Right hindlimb (tissue), 1 donor: ENCODE measurements at regions not wholly inside any gene's neighbourhood (a gene's known extent, or its start where the extent isn't known, plus 50 kb on each side); places are given as distances from the start of the nearest gene placed in this dataset.

Experiments used
- DNase-seq: peaks from one replicate; pipeline ENCODE4 v3.0.0-alpha.2; 2018

DNA sequence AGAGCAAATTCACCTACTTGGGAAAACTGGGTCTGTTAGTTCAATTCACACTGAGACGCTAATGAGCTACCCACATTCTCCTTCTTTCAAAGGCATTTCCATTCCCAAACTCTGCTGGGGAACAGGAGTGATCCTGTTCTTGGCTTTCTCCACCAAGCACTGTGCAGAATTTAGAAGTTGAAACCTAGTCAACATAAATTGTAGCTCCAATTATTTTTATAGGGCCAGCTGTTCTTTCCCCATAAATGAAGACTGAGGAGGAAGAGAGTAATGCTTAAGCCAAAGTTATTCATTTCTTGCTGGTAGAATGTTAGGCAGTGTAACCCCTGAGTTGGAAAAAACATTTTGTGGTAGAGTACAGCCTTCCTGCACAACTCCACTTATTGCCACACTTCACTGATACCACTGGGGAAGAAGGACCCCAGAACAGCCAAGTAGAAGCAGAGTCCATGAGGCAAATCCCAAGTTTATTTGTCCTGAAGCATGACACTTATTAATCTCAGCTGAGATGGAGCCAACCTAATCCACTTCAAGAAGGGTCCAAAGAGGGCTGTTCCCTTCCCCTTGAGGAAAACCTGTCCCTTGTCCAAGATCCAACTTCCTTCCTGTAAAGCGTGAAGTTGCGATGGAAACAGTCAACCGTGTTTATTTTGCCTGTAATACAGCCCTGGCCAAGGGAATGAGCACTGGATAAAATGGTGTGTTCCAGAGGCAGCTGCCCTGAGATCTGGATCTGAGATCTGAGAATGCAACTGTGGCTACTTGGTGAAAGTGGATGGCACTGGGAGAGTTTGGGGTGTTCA, 151.8 kb downstream of the TBX5 start:
- peak; percentile 54 for DNase-seq

DNA sequence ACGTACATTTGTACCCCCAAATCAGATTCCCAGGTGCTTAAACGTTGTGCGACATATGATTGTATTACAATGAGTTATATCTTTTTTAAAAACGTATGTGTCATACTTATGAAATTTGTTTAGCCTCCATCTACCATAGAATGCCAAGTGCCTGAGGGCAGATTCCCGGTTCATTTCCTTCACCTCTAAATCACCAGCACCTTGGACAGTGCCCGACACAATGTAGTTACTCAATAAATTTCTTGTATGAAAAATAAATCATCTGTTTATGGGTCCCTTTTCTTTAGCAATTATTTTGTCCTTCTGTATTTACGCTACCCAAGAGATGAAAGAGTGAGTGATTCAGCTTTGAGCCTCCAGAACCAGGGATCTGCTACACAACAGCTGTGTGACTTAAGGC, 157.4 kb downstream of the TBX5 start:
- DNase-seq = no peak

DNA sequence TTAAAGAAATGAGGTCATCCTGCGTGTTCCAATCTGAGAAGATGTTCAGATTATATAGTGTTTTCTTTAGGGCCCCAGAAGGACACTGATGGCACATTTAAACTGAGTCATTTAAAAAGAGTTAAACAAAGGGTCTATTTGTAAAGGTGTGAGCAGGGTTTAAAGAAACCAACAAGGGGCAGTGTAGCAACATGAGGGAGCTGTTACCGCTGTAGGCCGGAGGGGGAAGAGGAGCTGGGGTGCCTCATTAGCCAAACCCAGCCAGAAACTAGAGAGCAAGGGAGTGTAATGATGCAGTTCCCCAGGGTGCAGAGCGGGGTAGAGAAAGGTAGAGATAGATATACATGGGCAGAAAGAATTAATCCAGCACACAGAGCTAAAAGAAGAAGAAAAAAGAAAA, 160.4 kb downstream of the TBX5 start:
- DNase-seq = no peak

DNA sequence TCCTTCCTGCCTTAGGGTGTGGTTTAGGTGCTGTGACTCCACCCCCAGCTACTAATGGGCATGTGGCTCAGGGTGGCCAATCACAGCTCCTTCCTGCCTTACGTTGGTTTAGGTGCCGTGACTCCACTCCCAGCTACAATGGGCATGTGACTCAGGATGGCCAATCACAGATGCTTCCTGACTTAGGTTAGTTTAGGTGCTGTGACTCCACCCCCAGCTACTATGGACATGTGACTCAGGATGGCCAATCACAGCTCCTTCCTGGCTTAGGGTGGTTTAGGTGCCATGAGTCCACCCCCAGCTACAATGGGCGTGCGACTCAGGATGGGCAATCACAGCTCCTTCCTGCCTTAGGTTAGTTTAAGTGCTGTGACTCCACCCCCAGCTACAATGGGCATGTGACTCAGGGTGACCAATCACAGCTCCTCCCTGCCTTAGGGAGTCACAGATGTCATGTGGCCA, 163.9 kb downstream of the TBX5 start:
- DNase-seq = no peak

DNA sequence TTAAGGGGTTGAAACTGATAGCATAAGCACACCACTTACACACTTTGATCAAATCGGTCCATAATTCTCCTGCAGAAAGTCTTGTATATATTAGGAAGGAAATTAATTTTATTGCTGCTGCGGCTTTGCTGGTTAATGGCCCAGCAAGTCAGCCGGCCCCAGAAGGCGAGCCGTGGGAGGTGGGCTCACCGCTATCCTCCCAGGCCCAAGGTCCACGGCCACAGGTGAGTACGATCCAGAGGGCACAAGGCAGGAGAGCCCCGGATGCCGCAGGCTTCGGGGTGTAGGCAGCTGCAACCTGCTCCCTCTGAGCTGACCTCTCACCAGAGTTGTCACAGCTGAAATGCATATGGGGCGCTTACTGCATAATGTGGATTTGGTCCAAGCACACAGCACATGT, 165.7 kb downstream of the TBX5 start:
- no peak for DNase-seq

DNA sequence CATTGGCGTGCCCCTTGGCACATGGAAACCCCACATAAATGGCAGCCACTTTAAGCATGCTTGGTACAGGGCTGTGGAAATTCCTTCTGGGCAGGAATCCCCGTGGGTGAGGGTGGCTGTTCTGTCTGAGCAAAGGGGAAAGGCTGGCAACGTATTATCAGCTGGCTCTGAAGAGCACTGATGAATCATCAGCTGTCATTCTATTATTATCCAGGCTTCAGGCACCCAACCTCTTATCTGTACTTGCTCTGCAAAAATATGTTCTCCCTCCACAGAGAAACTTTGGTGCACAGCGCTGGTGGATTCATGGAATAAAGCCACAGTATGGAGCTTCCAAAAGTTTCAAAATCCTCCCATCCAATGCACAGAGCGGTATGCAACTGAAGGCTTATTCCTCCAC, 167.1 kb downstream of the TBX5 start:
- DNase-seq = no peak

DNA sequence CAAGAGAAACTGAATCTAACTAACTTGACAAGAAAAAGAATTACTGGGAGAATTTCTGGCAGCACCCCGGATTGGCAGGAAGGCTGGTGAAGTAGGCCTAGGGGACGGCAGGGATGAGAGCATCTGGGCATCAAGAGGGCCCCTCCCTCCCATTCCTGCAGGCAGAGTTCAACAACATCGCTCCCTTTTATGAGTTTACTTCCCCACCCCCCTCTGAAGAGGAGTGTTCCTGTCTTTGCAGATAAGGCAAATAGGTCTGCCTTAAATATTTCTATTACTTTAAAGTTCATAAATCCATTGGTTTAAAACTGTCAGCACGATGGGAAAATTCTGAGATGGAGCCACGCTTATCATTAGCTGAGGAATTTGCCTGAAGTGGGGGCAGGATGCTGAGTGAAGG, 168.7 kb downstream of the TBX5 start:
- DNase-seq = no peak

DNA sequence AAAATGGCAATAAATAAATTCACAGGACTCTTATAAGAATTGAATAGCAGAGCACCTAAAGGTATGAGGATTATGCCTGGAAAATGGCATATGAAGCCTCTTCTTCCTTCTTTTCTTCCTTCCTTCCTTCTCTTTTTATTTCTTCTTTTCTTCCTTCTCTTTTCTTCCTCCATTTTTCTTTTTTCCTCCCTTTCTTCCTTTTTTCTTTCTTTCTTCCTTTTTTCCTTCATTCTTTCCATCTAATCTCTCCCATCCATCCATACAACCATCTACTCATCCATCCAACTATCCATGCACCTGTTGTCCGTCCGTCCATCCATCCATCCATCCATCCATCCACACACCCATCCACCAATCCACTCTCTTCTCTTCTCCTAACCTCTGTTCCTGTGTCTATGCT, 173.8 kb downstream of the TBX5 start:
- DNase-seq = no peak

DNA sequence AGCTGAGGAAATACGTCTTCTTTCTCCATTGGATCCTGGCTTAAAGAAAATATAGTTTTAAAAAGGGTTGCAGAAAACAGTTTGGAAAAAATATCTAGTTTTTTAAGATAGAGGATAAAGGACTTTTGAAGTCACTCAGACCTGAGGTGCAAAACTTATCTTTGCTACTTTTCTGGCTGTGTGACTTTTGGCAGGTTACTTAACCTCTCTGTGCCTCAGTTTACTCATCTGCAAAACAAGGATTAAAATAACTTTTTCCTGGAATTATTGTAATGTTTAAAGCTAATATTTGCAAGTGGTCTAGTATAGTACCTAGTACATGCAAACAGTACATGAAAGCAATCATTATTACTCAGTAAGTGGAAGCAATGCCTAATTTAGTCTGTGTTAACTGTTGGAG, 176.8 kb downstream of the TBX5 start:
- no peak for DNase-seq

DNA sequence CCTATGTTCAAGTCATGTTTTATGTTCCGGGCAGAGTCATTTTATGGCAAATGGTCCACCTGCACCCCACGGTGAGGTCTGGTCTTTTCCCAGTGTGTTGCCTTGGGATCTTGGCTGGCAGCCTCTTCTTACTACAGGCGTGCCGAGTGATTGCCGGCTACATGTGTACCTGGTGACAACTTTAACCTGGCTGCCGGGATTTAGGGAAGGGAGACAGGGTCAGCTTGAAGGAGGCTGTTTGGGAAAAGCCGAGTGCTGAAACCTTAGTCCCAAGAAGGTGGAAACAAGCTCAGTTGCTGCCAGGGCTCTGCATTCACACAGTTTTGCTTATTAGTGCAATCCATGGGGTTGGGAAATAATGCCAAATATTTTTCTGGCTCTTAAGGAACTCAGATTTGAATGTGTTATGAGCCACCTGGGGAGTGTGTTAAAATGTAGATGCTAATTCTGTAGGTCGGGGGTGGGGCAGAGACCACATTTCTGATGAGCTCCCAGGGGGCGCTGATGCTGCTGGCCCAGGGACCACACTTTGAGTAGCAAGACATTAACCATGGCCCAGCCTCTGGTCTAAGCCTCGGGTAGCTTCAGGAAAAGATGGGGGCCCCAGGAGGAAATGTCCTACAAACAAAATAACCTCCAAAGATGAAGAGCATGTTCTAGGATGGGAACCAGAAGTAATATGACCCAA, 179.6 kb downstream of the TBX5 start:
- DNase-seq = no peak

DNA sequence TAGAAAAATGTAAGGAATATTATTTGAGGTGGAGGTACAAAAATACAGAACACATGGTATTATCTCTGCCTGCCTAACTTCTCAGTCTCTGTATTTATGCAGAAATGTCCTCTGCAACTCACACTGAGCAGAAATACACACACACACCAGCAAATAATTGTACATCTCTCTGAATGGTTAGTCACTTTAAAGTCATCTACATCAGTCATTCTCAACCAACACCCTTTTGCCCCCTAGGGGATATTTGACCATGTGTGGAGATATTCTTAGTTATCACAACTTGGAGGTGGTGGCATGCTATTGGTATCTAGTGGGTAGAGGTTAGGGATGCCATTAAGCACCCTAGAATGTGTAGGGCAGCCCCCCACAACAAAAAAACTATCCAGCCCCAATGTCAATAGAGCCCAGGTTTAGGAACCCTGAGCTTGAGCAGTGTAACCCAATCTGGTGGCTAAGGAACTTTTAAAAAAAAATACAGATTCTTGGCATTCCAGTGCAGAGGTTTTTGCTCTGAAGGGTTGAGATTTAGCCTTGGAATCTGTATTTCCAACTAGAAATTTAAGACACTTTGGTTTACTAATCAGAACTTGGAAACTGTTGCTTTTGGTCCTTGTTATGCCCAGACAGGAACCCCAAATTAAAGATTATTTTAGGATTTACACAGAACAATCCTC, 183.8 kb downstream of the TBX5 start:
- DNase-seq = no peak

DNA sequence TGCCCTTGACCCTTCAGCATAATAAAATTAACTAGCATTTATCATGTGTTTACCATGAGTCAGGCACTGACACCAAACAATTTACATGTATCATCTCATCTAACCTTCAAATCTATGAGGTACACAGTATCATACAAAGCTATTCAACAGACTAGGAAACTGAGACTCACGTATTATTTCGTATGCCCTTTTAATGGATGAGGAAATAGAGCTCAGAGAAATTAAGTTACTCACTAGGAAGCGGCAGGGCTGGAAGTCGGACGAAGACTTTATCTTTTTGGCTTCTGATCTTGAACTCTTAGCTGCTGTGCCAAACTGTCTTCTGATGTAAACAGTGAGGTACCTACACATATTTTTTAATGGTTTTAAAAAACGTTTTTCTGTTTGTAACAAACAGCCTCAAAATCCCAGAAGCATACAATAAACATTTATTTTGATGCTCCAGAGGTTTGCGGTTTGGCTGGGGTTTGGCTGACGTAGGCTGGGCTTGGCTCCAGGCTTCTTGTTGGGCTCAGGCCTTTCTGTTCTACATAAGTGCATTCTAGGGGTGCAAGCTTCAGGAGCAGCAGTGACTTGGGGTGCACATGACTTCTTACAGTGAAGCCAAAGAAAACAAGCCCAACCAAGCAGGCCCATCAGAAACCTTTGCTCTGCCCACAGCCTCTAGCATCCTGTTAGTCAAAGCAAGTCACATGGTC, 184.7 kb downstream of the TBX5 start:
- DNase-seq = peak; percentile 36

DNA sequence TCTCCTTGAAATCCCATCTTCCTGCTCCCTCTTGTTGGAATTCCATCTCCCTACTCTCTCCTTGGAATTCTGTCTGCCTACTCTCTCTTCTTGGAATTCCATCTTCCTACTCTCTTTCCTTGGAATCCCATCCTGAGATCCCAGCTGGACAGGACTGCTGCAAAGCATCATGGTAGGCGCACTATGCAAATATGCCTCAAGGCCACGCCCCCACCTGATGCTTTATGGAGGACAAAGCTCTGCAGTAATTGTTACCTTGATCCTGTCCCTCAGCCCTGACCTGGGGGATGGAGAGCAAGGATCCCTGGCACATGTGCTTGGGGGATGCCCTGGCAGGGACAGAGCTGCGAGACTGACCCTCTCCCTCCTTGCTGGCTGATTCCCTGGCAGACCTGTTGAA, 185.6 kb downstream of the TBX5 start:
- DNase-seq = no peak

DNA sequence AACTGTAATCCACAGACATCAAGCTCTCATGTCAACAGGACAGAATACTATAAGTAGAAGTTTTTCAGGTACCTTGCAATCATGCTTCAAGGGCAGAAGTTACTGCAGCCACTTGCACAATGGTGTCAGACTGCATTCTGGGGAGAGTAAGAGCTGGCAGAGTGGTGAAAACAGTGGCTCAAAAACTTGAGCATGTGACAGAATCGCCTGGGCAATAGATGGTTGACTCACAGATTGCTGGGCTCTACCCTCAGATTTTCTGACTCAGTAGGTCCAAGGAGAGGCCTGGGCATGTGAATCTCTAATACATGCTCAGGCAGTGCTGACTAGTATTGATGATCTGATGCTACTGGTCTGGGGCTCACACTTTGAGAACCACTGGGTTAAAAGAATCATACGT, 187.8 kb downstream of the TBX5 start:
- no peak for DNase-seq

DNA sequence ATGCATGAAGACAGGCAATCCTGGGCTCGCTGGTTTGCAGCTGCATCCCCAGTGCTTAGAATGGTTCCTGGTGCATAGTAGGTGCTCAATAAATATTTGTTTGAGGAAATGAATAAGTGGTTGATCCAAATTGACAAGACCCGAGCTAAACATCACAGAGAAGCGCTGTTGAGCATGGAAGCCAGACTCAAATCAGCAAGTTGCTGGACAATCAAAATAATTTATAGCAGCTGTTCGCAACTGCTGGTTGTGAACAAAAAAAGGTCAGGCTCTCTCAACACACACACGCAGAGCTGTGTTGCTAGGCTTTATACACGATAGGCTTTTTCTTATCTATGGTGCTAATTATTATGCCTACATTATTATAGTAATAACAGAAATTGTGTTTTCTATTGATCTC, 190.2 kb downstream of the TBX5 start:
- DNase-seq = no peak

DNA sequence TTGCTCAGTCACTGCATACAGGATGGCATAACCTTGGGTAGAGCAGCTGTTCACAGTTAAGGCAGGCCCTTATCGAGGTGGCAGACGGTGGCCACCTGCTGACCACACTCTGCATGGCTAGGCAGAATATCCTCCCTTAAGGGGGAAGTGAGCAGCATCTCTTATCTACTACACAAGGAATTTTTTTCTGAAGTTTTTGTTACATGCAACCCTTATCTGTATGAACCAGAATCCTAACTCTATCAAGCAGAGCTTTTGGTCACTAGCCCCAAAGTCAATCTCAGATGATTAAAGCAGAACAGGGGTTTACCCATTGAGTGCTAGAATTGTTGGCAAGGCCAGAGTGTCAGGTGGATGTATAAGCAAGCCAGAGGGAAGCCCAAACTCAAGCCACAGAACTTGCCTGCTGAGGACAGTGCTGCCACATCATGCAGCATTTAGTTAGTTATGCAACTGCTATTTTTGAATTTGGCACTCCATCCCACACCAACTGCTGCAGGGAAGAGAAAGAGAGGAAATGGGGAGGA, 192.8 kb downstream of the TBX5 start:
- no peak for DNase-seq

DNA sequence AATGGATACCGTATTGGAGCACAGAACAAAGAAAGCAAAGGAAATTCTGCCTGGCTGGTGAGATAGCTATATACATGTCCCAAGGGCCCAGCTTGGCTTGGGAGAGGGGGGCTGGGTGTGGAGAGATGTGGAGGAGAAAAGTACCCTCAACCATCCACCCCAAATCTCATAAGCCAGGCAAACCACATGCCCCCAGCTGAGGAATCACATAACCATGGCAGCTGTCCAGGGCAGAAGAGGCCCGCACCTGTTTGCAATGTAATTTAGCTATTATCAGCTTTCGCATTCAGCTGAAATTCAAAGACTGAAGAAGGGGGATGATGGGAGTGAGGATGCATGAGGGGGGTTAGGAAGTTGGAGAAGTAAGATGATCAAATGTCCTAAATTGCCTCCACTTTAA, 196.1 kb downstream of the TBX5 start:
- DNase-seq = no peak

DNA sequence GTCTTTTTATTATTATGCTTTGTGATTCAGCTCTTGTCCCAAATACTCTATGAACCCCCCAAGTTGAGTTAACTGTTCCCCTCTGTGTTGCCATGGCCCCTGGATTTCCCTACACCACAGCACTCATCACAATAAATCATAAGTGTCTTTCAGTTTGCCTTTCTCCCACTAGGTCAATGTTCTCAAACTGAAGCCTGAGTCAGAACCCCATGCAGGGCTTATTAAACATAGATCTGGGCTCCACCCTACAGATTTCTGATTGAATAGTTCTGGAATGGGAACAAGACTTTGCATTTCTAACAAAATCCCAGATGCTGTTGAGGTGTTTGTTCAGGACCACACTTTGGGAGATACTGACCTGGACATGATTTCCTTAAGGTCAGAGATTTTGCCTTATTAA, 199.4 kb downstream of the TBX5 start:
- no peak for DNase-seq

DNA sequence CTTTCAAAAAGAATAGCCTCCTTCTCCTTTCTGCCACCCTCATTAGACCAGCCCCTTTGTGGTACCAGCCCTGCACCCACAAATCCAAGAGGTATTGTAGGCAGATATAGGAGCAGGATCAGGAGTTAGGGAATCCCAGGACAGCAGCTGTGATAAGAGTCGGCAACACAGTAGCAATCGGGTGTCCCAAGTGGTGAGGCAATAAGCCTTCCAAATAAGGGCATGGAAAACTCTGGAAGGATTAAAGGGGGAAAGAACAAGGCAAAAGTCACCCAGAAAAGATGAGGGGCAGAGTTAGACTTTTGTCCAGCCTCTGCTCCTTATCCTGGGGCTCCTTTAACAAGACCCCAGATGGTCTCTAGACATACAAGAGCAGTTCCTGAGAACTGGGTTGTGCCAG, 204.2 kb downstream of the TBX5 start:
- DNase-seq = no peak

DNA sequence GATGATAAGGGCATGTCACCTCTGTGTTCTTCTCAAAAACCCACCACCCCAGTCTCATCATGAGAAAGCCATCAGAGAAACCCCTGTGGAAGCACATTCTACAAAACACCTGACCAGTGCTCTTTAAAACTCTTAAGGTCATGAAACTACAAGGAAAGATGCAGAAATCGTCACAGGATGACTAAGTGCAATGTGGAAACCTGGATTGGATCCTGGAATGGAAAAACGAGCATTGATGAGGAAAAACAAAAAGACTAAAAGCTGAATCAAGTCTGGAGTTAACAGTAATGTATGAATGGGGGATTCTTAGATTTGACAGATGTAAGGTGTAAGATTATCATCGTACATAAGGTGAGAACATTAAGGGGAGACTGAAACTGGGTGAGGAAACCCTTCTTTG, 211.0 kb downstream of the TBX5 start:
- DNase-seq = no peak

DNA sequence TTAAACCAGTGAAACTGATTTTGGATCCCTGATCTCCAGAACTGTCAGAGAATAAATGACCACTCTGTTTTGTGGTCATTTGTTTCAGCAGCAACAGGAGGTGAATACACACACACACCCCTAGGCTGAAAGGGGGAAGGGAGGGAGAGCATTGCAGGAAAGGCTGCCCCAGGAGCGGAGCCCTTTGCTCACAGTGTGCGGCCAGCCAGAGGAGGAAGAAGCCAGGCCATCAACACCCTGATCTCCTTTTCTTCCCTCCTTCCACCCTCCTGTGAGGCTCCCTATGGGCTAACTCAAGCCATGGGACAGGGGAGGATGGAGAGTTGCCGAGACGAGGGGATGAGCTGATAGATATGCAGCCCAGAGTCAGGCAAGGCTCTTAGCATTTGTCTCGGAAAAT, 211.9 kb downstream of the TBX5 start:
- no peak for DNase-seq

DNA sequence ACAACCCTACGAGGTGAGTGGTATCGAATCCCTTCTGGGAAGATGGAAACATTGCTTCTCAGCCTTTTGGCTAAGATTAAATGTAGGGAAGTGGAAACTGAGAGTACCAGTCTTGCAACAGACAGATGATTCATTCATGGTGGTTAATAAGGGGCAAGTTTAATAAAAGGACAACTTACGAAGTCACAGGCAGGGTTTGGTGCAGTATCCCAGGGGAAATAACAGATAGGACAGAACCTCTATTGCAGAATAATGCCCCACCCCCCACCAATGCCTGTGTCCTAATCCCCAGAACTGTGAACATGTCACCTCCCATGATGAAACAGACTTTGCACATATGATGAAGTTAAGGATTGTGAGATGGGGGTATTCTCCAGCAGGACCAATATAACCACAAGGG, 212.5 kb downstream of the TBX5 start:
- no peak for DNase-seq

DNA sequence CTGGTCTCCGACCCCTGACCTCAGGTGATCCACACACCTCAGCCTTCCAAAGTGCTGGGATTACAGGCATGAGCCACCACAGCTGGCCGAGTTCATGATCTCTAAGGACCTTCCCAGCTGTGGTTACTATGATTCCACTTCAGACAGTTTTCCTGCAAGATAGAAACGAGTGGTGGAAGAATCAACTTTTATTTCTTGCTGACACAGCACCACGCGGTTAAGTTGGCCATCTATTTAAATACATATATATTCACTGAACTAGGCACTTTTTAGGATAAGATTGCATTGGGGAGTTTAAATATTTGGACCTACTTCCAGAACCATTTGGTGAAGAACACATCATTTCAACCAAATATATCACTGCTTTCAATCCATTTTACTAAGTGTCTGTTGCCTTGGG, 213.4 kb downstream of the TBX5 start:
- no peak for DNase-seq
